Peyer's patch (tissue), 4 donors: ENCODE measurements at regions not wholly inside any gene's neighbourhood (a gene's known extent, or its start where the extent isn't known, plus 50 kb on each side); places are given as distances from the start of the nearest gene placed in this dataset.

Experiments used
- CTCF ChIP-seq, 6 experiments: fragments of 450-650 bp in 4 of 6; fragments of 200-600 bp in 2 of 6; sonication (generic) in 1 of 6; IDR thresholded peaks; one replicate each; pipeline ENCODE4 v1.5.1; 2017 to 2019; ENCODE audit warnings: antibody characterized with exemption in 6 of 6, mild to moderate bottlenecking in 3 of 6, moderate library complexity in 1 of 6
- POLR2A ChIP-seq, 2 donors: fragments of 450-650 bp; IDR thresholded peaks; one replicate each; pipeline ENCODE4 v1.5.1; 2017; ENCODE audit warnings: antibody characterized with exemption in 2 of 2, mild to moderate bottlenecking in 2 of 2, moderate library complexity in 2 of 2

GRCh38 chr2:23235736-23236135, 149.2 kb upstream of the KLHL29 start:
- TF ChIP-seq CTCF (IDR thresholded peaks at IDR 0.05) (no peak), POLR2A (IDR thresholded peaks at IDR 0.05) (no peak)
